ENCODE measurements at regions not wholly inside any gene's neighbourhood (a gene's known extent, or its start where the extent isn't known, plus 50 kb on each side); places are given as distances from the start of the nearest gene placed in this dataset.

GRCh38 chr5:4576908-4577307, 563.2 kb upstream of the ADAMTS16 start:
- TF ChIP-seq EZH2 (IDR thresholded peaks at IDR 0.05; ENCODE audit: borderline replicate concordance, insufficient read depth, low read depth, low read length, poor library complexity, severe bottlenecking), result no peak
- no peak for TF ChIP-seq CTCF (IDR thresholded peaks at IDR 0.05)
